HepG2 (cell line): ENCODE measurements at regions not wholly inside any gene's neighbourhood (a gene's known extent, or its start where the extent isn't known, plus 50 kb on each side); places are given as distances from the start of the nearest gene placed in this dataset.

ENCODE experiments used
- ATAC-seq: fragments of 200-7000 bp; cut with Tn5 transposase; 3 replicates; pipeline ENCODE4 v1.9.1; 2020; ENCODE audit warnings: mild to moderate bottlenecking, moderate library complexity
- BruUV-seq: library from RNA; stranded (reverse); fragments of 400-500 nt; replicated peaks from 2 replicates; lab custom pipeline; 2021; lab: Mats Ljungman, UMichigan
- CTCF ChIA-PET: fragments of 300-600 bp; formaldehyde crosslinking; extraction: SDS; loops from one replicate; lab custom pipeline; 2021; ENCODE audit warnings: low total read pairs, inconsistent platforms, low intra/inter-chr PET ratio; lab: Yijun Ruan, JAX
- POLR2A ChIA-PET: fragments of 350-600 bp; sonication (Branson Sonifier 250); formaldehyde crosslinking; loops from one replicate; lab custom pipeline; 2020; ENCODE audit warnings: antibody characterized with exemption, inconsistent platforms; lab: Yijun Ruan, JAX
- DNase-seq: peaks from one replicate; pipeline ENCODE4 v3.0.0-alpha.2; 2015; ENCODE audit warnings: low spot score
- FAIRE-seq: peaks from 3 replicates; lab custom pipeline; 2011; peaks lifted over from hg19 to GRCh38; lab: Jason Lieb, UNC
- H2AFZ ChIP-seq: one replicate; pipeline ENCODE4 v1.6.1; 2011; ENCODE audit warnings: low read length, inconsistent platforms
- H3K27ac ChIP-seq: fragments of 300-600 bp; 3 replicates; pipeline ENCODE4 v1.8.0; 2011; ENCODE audit warnings: mixed run types, mild to moderate bottlenecking, mixed read lengths, low read length, inconsistent platforms; ENCODE audit not compliant: insufficient read depth; ENCODE audit errors: extremely low read length
- H3K27me3 ChIP-seq, 2 experiments: fragments of 200-600 bp in 1 of 2; 2 replicates in 1 of 2; 3 replicates in 1 of 2; pipeline versions ENCODE4 v1.6.0 to v1.8.0; 2011; ENCODE audit warnings: low read length in 2 of 2, mild to moderate bottlenecking in 2 of 2, moderate library complexity in 2 of 2, inconsistent platforms in 1 of 2; ENCODE audit not compliant: insufficient read depth in 2 of 2, control insufficient read depth in 1 of 2
- H3K36me3 ChIP-seq, 2 experiments: fragments of 200-600 bp in 1 of 2; replicated peaks in 1 of 2; 2 replicates in 1 of 2; 3 replicates in 1 of 2; pipeline versions ENCODE4 v1.5.1 to v1.8.0; 2011; ENCODE audit warnings: low read length in 2 of 2, inconsistent platforms in 1 of 2; ENCODE audit not compliant: insufficient read depth in 2 of 2, control insufficient read depth in 1 of 2
- H3K4me1 ChIP-seq: 2 replicates; pipeline ENCODE4 v1.5.1; 2012; ENCODE audit warnings: low read length, inconsistent platforms; ENCODE audit not compliant: insufficient read depth
- H3K4me2 ChIP-seq: 2 replicates; pipeline ENCODE4 v1.6.0; 2011; ENCODE audit warnings: low read depth, low read length, inconsistent platforms
- H3K4me3 ChIP-seq, 3 experiments: fragments of 200-600 bp in 1 of 3; sonication (generic), shearing (Covaris generic) in 1 of 3; replicated peaks in 1 of 3; 2 replicates each; pipeline ENCODE4 v1.5.1; 2011 to 2016; ENCODE audit warnings: low read length in 3 of 3, inconsistent platforms in 2 of 3, low read depth in 2 of 3, mild to moderate bottlenecking in 2 of 3, control low read depth in 1 of 3, mixed read lengths in 1 of 3; ENCODE audit not compliant: insufficient read depth in 1 of 3
- H3K79me2 ChIP-seq: one replicate; pipeline ENCODE4 v1.6.1; 2011; ENCODE audit warnings: low read length, inconsistent platforms; ENCODE audit not compliant: insufficient read depth
- H3K9ac ChIP-seq: 2 replicates; pipeline ENCODE4 v1.6.0; 2011; ENCODE audit warnings: mild to moderate bottlenecking, low read depth, low read length, inconsistent platforms; ENCODE audit not compliant: insufficient read depth
- H3K9me3 ChIP-seq: 2 replicates; pipeline ENCODE4 v1.5.1; 2012; ENCODE audit warnings: mild to moderate bottlenecking, low read length
- H4K20me1 ChIP-seq: 2 replicates; pipeline ENCODE4 v1.6.0; 2011; ENCODE audit warnings: inconsistent platforms, mild to moderate bottlenecking, low read length, moderate library complexity; ENCODE audit not compliant: insufficient read depth
- AGO2 ChIP-seq: fragments of 200-400 bp; formaldehyde crosslinking; optimal IDR thresholded peaks from 2 replicates; pipeline ENCODE3; 2017; ENCODE audit warnings: mild to moderate bottlenecking, low read depth, low read length, moderate library complexity
- CAMTA2 ChIP-seq: sonication (generic); formaldehyde crosslinking; IDR thresholded peaks from 2 replicates; pipeline ENCODE4 v1.4.0; 2020; ENCODE audit warnings: mild to moderate bottlenecking, missing genetic modification reagents, borderline replicate concordance
- GFI1 ChIP-seq: sonication (generic); formaldehyde crosslinking; IDR thresholded peaks from 2 replicates; pipeline ENCODE4 v1.5.0; 2020; ENCODE audit warnings: missing genetic modification reagents, mild to moderate bottlenecking, borderline replicate concordance
- LCORL ChIP-seq, 2 experiments: fragments of 450-650 bp in 1 of 2; sonication (generic) in 1 of 2; formaldehyde crosslinking in 1 of 2; IDR thresholded peaks; 2 replicates each; pipeline versions ENCODE4 v1.5.0 to v1.6.1; 2017 to 2020; ENCODE audit warnings: antibody characterized with exemption in 1 of 2, missing genetic modification reagents in 1 of 2
- MXD4 ChIP-seq: IDR thresholded peaks from 2 replicates; pipeline ENCODE4 v1.6.1; 2016; ENCODE audit warnings: mild to moderate bottlenecking, missing biosample characterization, missing genetic modification reagents
- TERF1 ChIP-seq: sonication (generic); formaldehyde crosslinking; IDR thresholded peaks from 2 replicates; pipeline ENCODE4 v1.8.0; 2022; ENCODE audit warnings: mild to moderate bottlenecking, missing genetic modification reagents, moderate library complexity
- TGIF2 ChIP-seq: IDR thresholded peaks from 2 replicates; pipeline ENCODE4 v1.6.1; 2016; ENCODE audit warnings: control low read depth, missing compliant biosample characterization
- YY1 ChIP-seq: IDR thresholded peaks from 2 replicates; pipeline ENCODE4 v1.6.1; 2011; ENCODE audit warnings: low read length, low read depth, moderate library complexity, mild to moderate bottlenecking; ENCODE audit not compliant: insufficient read depth, insufficient replicate concordance
- ZNF333 ChIP-seq: sonication (generic); formaldehyde crosslinking; IDR thresholded peaks from 2 replicates; pipeline ENCODE4 v1.4.0; 2020; ENCODE audit warnings: mild to moderate bottlenecking, missing genetic modification reagents, borderline replicate concordance
- ZNF460 ChIP-seq: sonication (generic); formaldehyde crosslinking; IDR thresholded peaks from 2 replicates; pipeline ENCODE4 v1.5.1; 2020; ENCODE audit warnings: missing genetic modification reagents, mild to moderate bottlenecking, borderline replicate concordance
- ZNF605 ChIP-seq: sonication (generic); formaldehyde crosslinking; IDR thresholded peaks from 2 replicates; pipeline ENCODE4 v1.8.0; 2022; ENCODE audit warnings: mild to moderate bottlenecking, missing genetic modification reagents
- ZSCAN22 ChIP-seq: sonication (generic); formaldehyde crosslinking; IDR thresholded peaks from 2 replicates; pipeline ENCODE4 v1.4.0; 2020; ENCODE audit warnings: mild to moderate bottlenecking, missing genetic modification reagents
- WGBS: methylation state at CpG from one replicate; pipeline ENCODE4 v1.1.6; 2017; ENCODE audit warnings: low lambda C conversion rate; 5-methylcytosine and 5-hydroxymethylcytosine counted together
- in situ Hi-C: cut with HindIII; loops from 2 replicates; pipeline ENCODE4 v1.10.0; 2017; ENCODE audit warnings: low pct_unique_long_range_greater_than_20kb; ENCODE audit not compliant: extremely low pct_ligation_motif_present
- intact Hi-C: fragments of 100-400 bp; cut with micrococcal nuclease; formaldehyde crosslinking; loops from one replicate; pipeline ENCODE4 v1.10.0; 2022; ENCODE audit not compliant: unreplicated experiment
- TF ChIP-seq, protein P1 (sequence below): sonication (generic); formaldehyde crosslinking; IDR thresholded peaks from 2 replicates; pipeline ENCODE4 v1.9.0; 2021; ENCODE audit warnings: missing genetic modification reagents, borderline replicate concordance
- TF ChIP-seq, protein P2 (sequence below): sonication (generic); formaldehyde crosslinking; IDR thresholded peaks from 2 replicates; pipeline ENCODE4 v1.8.1; 2023; ENCODE audit warnings: mild to moderate bottlenecking, missing genetic modification reagents

DNA sequence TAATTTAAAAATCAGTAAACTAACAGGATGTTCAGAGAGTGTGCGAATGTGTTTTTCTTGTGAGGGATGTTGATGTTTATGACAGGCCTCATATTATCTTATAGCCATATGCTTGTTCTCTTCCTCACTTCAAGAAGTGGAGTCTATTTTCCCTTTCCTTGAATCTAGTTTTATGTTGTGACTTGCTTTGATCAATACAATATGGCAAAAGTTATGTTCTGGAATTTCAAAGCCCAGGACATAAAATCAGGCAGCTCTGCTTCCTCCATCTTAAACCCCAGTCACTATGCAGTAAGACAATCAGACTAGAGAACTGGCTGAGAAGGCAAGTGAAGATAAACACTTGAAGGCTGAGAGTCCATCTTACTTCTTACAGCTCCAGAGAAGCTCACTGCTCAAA, 585.1 kb upstream of the NETO1 start (continued):
- TF ChIP-seq LCORL (IDR thresholded peaks at IDR 0.05) (no peak), LCORL (CRISPR knock-in tag; IDR thresholded peaks at IDR 0.05) (no peak), ZSCAN22 (CRISPR knock-in tag) (no peak), TGIF2 (no peak), ZNF460 (CRISPR knock-in tag) (no peak), GFI1 (no peak), AGO2 (no peak), ZNF333 (CRISPR knock-in tag) (no peak)
- TF ChIP-seq, protein P1, sequence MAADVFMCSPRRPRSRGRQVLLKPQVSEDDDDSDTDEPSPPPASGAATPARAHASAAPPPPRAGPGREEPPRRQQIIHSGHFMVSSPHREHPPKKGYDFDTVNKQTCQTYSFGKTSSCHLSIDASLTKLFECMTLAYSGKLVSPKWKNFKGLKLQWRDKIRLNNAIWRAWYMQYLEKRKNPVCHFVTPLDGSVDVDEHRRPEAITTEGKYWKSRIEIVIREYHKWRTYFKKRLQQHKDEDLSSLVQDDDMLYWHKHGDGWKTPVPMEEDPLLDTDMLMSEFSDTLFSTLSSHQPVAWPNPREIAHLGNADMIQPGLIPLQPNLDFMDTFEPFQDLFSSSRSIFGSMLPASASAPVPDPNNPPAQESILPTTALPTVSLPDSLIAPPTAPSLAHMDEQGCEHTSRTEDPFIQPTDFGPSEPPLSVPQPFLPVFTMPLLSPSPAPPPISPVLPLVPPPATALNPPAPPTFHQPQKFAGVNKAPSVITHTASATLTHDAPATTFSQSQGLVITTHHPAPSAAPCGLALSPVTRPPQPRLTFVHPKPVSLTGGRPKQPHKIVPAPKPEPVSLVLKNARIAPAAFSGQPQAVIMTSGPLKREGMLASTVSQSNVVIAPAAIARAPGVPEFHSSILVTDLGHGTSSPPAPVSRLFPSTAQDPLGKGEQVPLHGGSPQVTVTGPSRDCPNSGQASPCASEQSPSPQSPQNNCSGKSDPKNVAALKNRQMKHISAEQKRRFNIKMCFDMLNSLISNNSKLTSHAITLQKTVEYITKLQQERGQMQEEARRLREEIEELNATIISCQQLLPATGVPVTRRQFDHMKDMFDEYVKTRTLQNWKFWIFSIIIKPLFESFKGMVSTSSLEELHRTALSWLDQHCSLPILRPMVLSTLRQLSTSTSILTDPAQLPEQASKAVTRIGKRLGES (CRISPR knock-in tag), result no peak
- TF ChIP-seq, protein P2, sequence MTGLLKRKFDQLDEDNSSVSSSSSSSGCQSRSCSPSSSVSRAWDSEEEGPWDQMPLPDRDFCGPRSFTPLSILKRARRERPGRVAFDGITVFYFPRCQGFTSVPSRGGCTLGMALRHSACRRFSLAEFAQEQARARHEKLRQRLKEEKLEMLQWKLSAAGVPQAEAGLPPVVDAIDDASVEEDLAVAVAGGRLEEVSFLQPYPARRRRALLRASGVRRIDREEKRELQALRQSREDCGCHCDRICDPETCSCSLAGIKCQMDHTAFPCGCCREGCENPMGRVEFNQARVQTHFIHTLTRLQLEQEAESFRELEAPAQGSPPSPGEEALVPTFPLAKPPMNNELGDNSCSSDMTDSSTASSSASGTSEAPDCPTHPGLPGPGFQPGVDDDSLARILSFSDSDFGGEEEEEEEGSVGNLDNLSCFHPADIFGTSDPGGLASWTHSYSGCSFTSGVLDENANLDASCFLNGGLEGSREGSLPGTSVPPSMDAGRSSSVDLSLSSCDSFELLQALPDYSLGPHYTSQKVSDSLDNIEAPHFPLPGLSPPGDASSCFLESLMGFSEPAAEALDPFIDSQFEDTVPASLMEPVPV, result no peak

DNA sequence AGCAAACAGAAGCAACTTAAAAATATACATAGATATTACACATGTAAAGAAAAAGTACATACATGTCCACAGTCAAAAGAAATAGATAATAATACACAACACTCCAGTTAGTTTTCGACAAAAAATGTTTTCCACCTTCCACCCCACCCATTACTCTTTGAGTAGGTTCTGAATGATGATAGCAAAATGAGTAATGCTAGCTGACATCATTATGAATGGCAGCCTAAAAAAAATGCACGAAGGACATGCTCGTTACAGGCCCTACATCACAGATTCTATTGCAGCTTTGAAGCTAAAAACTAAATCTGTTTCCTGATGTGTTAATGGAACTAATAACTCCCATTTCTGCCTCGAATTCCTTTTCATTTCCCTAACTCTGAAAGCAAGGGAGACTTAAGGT, 578.7 kb upstream of the NETO1 start:
- no peaks in the 10 kb centered on the region for H4K20me1 ChIP-seq
- no TSS peak for BruUV-seq
- H3K9ac ChIP-seq, result no peak overlapping the region
- no peak for DNase-seq
- no peak overlapping the region for H3K4me3 ChIP-seq
- H3K27me3 ChIP-seq, result no peaks in the 10 kb centered on the region; a peak in 1 of 5 replicates
- no peak for ATAC-seq
- H2AFZ ChIP-seq, result no peak overlapping the region
- in situ Hi-C loops, result no loop called here
- 0% methylated on average over 4 of the region's 4 CpGs for WGBS
- intact Hi-C loops, result no loop called here
- H3K79me2 ChIP-seq, result no peaks in the 10 kb centered on the region
- no peaks in the 10 kb centered on the region for H3K4me1 ChIP-seq
- no peak overlapping the region for H3K27ac ChIP-seq
- no peak overlapping the region for H3K4me2 ChIP-seq
- CTCF ChIA-PET, result no interaction called here
- no peaks in the 10 kb centered on the region for H3K9me3 ChIP-seq
- no peaks in the 10 kb centered on the region for H3K36me3 ChIP-seq
- TF ChIP-seq YY1, result no peak
- no peak for TF ChIP-seq CAMTA2 (CRISPR knock-in tag)
- TF ChIP-seq TERF1 (CRISPR knock-in tag), result no peak
- TF ChIP-seq MXD4 (CRISPR knock-in tag), result no peak
- no peak for TF ChIP-seq ZNF605 (CRISPR knock-in tag)
- no peak for FAIRE-seq
- POLR2A ChIA-PET, result no interaction called here
